ENCODE measurements at regions not wholly inside any gene's neighbourhood (a gene's known extent, or its start where the extent isn't known, plus 50 kb on each side); places are given as distances from the start of the nearest gene placed in this dataset.

DNA sequence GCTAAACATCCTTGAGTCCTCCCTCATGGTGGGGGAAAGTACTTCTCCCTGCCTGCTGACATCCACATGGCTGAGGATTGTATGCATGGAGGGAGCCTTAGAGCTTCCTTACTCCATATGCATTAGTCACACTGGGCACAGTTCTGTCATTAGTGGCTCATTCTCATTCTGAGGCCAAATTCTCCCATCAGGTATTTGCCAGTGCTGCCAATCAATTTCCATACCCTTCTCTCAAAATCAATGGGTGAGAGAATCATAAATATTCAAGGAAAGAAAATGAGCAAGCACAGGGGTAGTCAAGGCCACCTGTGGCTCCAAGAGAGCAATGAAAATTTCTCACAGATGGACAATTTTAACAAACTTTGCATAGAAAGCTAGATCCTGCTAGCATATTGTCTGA, 422.6 kb upstream of the SETBP1 start:
- H3K4me3 ChIP-seq, result no peak overlapping the region
- TF ChIP-seq, protein P1, sequence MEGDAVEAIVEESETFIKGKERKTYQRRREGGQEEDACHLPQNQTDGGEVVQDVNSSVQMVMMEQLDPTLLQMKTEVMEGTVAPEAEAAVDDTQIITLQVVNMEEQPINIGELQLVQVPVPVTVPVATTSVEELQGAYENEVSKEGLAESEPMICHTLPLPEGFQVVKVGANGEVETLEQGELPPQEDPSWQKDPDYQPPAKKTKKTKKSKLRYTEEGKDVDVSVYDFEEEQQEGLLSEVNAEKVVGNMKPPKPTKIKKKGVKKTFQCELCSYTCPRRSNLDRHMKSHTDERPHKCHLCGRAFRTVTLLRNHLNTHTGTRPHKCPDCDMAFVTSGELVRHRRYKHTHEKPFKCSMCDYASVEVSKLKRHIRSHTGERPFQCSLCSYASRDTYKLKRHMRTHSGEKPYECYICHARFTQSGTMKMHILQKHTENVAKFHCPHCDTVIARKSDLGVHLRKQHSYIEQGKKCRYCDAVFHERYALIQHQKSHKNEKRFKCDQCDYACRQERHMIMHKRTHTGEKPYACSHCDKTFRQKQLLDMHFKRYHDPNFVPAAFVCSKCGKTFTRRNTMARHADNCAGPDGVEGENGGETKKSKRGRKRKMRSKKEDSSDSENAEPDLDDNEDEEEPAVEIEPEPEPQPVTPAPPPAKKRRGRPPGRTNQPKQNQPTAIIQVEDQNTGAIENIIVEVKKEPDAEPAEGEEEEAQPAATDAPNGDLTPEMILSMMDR (IDR thresholded peaks at IDR 0.05), result no peak
- H3K27ac ChIP-seq, result no peak overlapping the region
- no peak for DNase-seq (ENCODE audit: low spot score)

DNA sequence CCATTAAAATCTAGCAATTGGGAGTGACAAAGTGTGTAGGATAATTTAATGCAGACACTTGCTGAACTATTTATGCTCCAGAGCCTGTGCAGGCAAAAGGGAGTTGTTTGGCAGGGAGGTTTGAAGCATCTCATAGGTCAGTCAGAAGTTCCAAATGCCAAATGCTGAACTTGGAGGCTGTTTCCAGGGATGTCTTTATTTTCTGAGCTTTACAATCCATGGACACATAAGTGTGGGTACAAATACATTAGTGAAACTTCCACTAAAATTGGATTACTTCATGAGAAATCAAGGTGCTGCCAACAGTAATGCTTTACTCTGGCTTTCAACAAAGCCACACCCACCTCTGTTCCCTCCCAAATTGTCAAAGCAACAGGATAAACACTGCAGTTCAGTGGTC, 422.1 kb upstream of the SETBP1 start:
- DNase-seq (ENCODE audit: low spot score), result no peak
- H3K27ac ChIP-seq, result no peak overlapping the region
- H3K4me3 ChIP-seq, result no peak overlapping the region
- TF ChIP-seq, protein P1 (IDR thresholded peaks at IDR 0.05), result no peak

DNA sequence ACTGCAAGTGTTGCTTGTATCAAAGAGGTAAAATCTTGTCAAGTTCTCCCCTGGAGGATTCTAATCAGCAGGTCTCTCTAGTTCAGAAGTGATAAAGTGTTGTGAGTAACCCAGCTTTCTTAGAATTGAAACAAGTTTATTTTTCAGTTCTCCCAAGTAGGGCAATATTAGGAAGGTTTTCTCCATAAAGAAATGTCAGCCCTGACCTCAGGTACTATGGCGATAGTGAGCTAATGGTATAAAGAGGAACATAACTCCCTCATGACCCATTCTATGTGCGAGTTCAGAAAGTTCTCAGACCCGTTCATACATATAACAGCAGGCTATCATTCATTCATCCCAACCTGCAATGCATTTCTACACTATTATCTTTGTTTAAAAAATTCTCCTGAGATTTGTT, 421.1 kb upstream of the SETBP1 start:
- Histone ChIP-seq H3K4me3 (no peak overlapping the region), H3K27ac (no peak overlapping the region)
- TF ChIP-seq, protein P1 (IDR thresholded peaks at IDR 0.05), result no peak
- no peak for DNase-seq (ENCODE audit: low spot score)

DNA sequence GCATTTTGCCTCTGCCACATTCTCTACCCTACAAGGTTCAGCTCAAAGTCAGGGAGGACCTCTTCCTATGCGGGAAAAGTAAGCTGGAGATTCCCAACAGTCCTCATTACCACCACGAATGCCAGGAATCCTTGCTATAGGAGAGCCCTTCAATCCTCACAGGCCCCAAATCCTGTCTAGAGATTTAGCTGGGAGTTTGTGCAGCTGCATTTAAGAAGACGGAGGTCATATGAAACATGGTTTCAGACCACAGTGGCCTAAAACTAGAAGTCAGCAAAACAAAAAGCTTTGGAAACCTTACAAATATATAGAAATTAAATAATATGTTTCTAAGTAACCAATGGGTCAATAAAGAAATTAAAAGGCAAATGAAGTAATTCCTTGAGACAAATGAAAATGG, 415.3 kb upstream of the SETBP1 start:
- TF ChIP-seq, protein P1 (IDR thresholded peaks at IDR 0.05), result no peak
- no peak for DNase-seq (ENCODE audit: low spot score)
- no peak overlapping the region for H3K4me3 ChIP-seq
- H3K27ac ChIP-seq, result no peak overlapping the region

DNA sequence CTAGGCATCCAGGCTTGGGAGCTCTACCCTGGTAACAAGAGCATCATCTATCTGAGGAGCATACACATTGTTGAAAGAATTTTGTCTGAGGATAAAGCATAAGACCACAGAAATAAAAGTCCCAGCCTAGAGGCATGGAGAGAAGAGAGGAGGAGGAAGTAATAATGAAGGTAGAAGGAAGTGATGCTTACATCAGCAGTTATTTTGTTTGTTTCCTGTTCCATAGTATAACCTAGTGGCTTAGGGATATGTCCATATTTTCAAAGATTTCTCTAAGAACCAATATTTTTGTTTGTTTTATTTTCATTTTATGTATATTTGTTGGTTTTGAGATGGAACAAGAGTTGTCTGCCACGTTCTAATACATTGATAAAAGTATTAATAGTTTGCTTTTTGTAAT, 407.4 kb upstream of the SETBP1 start:
- Histone ChIP-seq H3K4me3 (no peak overlapping the region), H3K27ac (no peak overlapping the region)
- no peak for DNase-seq (ENCODE audit: low spot score)
- TF ChIP-seq, protein P1 (IDR thresholded peaks at IDR 0.05), result no peak

DNA sequence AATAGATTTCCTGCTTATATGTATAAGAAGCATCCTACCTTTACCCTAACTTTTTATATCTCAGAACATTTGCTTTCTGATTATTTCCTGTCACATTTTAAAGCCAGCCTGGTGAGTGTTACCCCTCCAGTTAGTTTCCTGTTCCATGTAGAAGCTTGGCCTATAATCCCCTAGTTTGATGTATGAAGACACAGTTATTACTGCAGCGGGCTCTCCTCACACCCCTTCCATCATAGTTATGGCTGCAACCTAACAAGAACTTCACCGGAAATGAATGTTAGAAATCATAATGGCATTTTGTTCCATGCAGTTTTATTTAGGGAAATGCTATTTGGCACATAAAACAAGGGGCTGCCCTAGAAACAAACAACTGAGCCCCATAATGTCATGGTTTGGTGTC, 400.2 kb upstream of the SETBP1 start:
- no peak overlapping the region for H3K4me3 ChIP-seq

DNA sequence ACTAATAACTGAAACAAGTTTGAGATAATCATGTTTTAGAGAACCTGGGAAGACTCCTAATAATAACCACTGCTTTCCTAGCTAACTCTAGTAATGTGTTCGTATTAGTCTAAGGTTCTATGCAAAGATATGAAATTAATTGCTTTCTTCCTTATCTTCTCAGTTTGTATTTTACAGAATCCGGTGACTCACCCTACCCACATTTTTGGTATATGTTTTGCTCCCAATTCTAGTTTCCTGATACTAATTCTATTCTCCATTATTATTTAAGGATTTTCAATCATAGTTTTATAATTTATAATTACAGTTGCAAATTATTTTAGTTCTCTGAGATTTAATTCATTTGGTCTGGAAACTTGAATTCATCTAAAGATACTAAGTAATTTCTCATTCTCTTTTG, 394.6 kb upstream of the SETBP1 start:
- DNase-seq (ENCODE audit: low spot score), result no peak
- TF ChIP-seq, protein P1 (IDR thresholded peaks at IDR 0.05), result no peak
- Histone ChIP-seq H3K27ac (no peak overlapping the region), H3K4me3 (no peak overlapping the region)

More for the DNA sequence above, 400.2 kb upstream of the SETBP1 start:
- no peak for DNase-seq (ENCODE audit: low spot score)
- TF ChIP-seq, protein P1 (IDR thresholded peaks at IDR 0.05), result no peak
- no peak overlapping the region for H3K27ac ChIP-seq

All from coronary artery (tissue), 2 donors.